Heart right ventricle (tissue), 16 donors: ENCODE measurements at regions not wholly inside any gene's neighbourhood (a gene's known extent, or its start where the extent isn't known, plus 50 kb on each side); places are given as distances from the start of the nearest gene placed in this dataset.

Source experiments
- ATAC-seq, 8 donors: fragments of 200-7000 bp; cut with Tn5 transposase; one replicate each; pipeline ENCODE4 v1.9.1; 2020; ENCODE audit warnings: mild to moderate bottlenecking in 8 of 8, moderate library complexity in 8 of 8, moderate number of reproducible peaks in 1 of 8
- DNase-seq, 2 donors: peaks; one replicate each; pipeline ENCODE4 v3.0.0-alpha.2; 2020
- H3K27ac ChIP-seq, 10 donors: fragments of 200-600 bp; sonication (generic) in 2 of 10; one replicate each; pipeline versions ENCODE4 v1.5.0 to v1.8.0; 2020 to 2022; ENCODE audit warnings: mild to moderate bottlenecking in 3 of 10
- H3K27me3 ChIP-seq, 7 donors: fragments of 200-600 bp; one replicate each; pipeline ENCODE4 v1.8.0; 2021 to 2022; ENCODE audit warnings: mild to moderate bottlenecking in 2 of 7
- H3K36me3 ChIP-seq, 9 donors: fragments of 200-600 bp; sonication (generic) in 1 of 9; one replicate each; pipeline versions ENCODE4 v1.5.0 to v1.8.0; 2020 to 2022; ENCODE audit warnings: mild to moderate bottlenecking in 2 of 9
- H3K4me1 ChIP-seq, 9 donors: fragments of 200-600 bp; sonication (generic) in 1 of 9; one replicate each; pipeline versions ENCODE4 v1.5.0 to v1.8.0; 2020 to 2022; ENCODE audit warnings: mild to moderate bottlenecking in 4 of 9
- H3K4me3 ChIP-seq, 10 donors: fragments of 200-600 bp; sonication (generic) in 2 of 10; one replicate each; pipeline versions ENCODE4 v1.5.0 to v1.8.0; 2020 to 2022; ENCODE audit warnings: mild to moderate bottlenecking in 7 of 10, moderate library complexity in 2 of 10
- H3K9me3 ChIP-seq, 11 donors: fragments of 200-600 bp in 10 of 11; sonication (generic) in 2 of 11; one replicate each; pipeline versions ENCODE4 v1.5.0 to v1.8.0; 2013 to 2022; ENCODE audit warnings: mild to moderate bottlenecking in 2 of 11, control low read depth in 1 of 11, moderate library complexity in 1 of 11
- WGBS, 2 donors: extraction: QIAGEN DNeasy Blood & Tissue Kit; methylation state at CpG; one replicate each; pipeline ENCODE4 v1.1.7; 2013; ENCODE audit warnings: inconsistent platforms in 1 of 2; 5-methylcytosine and 5-hydroxymethylcytosine counted together
- intact Hi-C, 10 donors: fragments of 100-400 bp; cut with DNase I; formaldehyde crosslinking; loops; one replicate each; pipeline versions ENCODE4 v1.11.1 to v1.14.2; 2022
- TF ChIP-seq, protein P1 (sequence below), 9 donors: fragments of 200-600 bp; sonication (generic) in 2 of 9; IDR thresholded peaks; one replicate each; pipeline versions ENCODE4 v1.5.0 to v1.8.0; 2021 to 2022; ENCODE audit warnings: antibody characterized with exemption in 9 of 9, mild to moderate bottlenecking in 5 of 9, moderate library complexity in 1 of 9
- donor health status: Arrhythmogenic right ventricular cardiomyopathy.
- donor health status: ischemic (EF 13 %, LVEDD 7.1; RV severe dilation, severe dysfunction).
- donor health status: healthy with polysubstance abuse.
- donor health status: DM: no; HTN: yes; CAD: no.
- donor health status: DM: no; HTN: no; CAD: no.
- donor health status: ischemic (EF 25% LVEDD 6.9; RV normal size, moderate dysfunction).
- donor health status: ischemic (EF 25% LVEDD 5.7; RV mildly dilated, moderate dysfunction).
- donor health status: healthy.
- donor health status: DM: yes; HTN: yes; CAD: no.
- donor health status: Ischemic cardiomyopathy.
- donor health status: ischemic (EF 35%, LVEDD 5.7; RV mildly dilated, moderate dysfunction).
- donor health status: nonischemic (EF 11% LVEDD 7.7; RV severe dilation, severe dysfunction).
- donor health status: DM: yes; HTN: yes; CAD: no.
- donor health status: PGD.
- donor health status: ischemic (EF 29% LVEDD 5.4; RV normal size, mild dysfunction).
- donor health status: nonischemic (EF 23%, LVEDD 6.1; RV moderate dilation, normal function).

DNA sequence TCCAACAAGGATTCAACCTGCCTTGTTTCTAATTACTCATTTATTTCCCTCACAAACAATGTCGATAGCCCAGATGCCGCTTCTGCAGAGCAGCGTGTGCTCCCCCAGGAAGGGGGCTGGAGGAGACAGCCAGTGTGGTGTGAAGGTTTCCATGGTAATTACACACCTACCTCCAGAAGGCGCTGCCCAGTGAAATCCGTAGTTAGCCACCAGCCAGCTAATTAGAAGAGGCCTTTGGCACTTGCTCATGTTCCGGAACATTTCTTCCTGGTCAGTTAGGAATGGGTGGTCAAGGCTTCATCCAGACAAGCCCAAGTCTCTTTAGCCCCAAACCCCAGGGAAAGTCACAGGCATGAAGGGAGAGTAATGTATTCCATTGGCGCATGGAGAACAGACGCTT is 342.5 kb upstream of the C16orf82 start:
- ATAC-seq (no peak), DNase-seq (no peak)
- intact Hi-C loops, result no loop called here
- no peaks in the 10 kb centered on the region for H3K36me3 ChIP-seq
- H3K27me3 ChIP-seq, result no peaks in the 10 kb centered on the region
- H3K4me3 ChIP-seq, result no peak overlapping the region
- TF ChIP-seq, protein P1, sequence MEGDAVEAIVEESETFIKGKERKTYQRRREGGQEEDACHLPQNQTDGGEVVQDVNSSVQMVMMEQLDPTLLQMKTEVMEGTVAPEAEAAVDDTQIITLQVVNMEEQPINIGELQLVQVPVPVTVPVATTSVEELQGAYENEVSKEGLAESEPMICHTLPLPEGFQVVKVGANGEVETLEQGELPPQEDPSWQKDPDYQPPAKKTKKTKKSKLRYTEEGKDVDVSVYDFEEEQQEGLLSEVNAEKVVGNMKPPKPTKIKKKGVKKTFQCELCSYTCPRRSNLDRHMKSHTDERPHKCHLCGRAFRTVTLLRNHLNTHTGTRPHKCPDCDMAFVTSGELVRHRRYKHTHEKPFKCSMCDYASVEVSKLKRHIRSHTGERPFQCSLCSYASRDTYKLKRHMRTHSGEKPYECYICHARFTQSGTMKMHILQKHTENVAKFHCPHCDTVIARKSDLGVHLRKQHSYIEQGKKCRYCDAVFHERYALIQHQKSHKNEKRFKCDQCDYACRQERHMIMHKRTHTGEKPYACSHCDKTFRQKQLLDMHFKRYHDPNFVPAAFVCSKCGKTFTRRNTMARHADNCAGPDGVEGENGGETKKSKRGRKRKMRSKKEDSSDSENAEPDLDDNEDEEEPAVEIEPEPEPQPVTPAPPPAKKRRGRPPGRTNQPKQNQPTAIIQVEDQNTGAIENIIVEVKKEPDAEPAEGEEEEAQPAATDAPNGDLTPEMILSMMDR (IDR thresholded peaks at IDR 0.05), result no peak
- no peaks in the 10 kb centered on the region for H3K4me1 ChIP-seq
- 65 to 67% methylated on average over 8 of the region's 8 CpGs for WGBS, 2 donors
- no peak overlapping the region for H3K27ac ChIP-seq
- no peaks in the 10 kb centered on the region for H3K9me3 ChIP-seq

DNA sequence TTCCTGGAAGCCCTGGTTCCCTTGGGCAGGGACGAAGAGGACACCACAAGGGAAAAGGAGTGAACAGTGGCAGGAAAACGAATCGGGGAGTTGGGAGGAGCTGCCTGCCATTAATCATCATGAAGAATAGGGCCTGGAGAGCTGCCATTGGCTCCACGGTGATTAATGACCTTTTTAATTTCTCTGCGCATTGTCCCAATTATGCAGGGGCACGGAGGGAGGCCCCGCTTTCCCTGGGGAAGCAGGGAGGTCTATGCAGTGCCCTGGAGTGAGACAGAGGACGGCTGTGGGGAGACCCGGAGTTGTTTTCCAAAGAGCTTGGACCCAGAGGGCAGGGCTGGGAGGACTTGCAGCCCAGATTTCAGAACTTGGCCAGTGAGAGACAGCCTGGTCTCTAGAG is 338.9 kb upstream of the C16orf82 start:
- H3K4me1 ChIP-seq, result no peaks in the 10 kb centered on the region
- peaks cover 0 to 2% (median 0%) of the 10 kb centered on the region in 11 donors for H3K9me3 ChIP-seq
- ATAC-seq (no peak), DNase-seq (no peak)
- H3K36me3 ChIP-seq, result no peaks in the 10 kb centered on the region
- intact Hi-C loops, result no loop called here
- H3K4me3 ChIP-seq, result no peak overlapping the region
- WGBS, 2 donors, result 41 to 42% methylated on average over 9 of the region's 9 CpGs
- no peaks in the 10 kb centered on the region for H3K27me3 ChIP-seq
- TF ChIP-seq, protein P1 (IDR thresholded peaks at IDR 0.05), result no peak
- H3K27ac ChIP-seq, result no peak overlapping the region

DNA sequence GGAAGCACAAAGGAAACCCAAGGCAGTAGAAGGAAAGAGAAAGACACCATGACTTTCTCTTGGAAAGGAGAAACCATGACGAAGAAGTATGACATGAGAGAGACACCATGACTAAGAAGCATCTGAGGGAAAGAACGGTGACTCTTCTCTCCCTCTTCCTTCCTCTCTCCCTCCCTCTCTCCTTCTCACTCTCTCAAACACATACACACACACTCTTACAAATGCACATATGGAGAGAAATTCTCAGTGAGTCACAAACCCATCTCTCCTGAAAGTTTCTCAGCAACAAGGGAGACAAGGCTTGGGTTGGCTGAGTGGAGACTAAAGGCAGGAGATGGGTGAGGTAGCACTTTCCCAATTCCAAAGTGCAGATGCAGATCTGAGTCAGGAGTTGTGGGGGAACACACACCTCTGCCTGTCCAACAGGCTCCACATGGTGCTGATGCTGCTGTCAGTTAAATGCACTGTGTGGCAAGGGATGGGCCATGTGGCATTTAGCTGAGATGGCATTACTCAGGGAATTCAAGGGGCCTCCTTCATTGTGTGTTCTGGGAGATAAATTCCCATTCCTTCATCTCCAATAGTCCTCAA is 336.7 kb upstream of the C16orf82 start:
- Histone ChIP-seq H3K4me3 (no peak overlapping the region), H3K27me3 (no peaks in the 10 kb centered on the region), H3K9me3 (peaks cover 0 to 5% (median 0%) of the 10 kb centered on the region in 11 donors), H3K27ac (no peak overlapping the region), H3K4me1 (no peaks in the 10 kb centered on the region), H3K36me3 (no peaks in the 10 kb centered on the region)
- TF ChIP-seq, protein P1 (IDR thresholded peaks at IDR 0.05), result no peak
- DNase-seq (no peak), ATAC-seq (no peak)
- intact Hi-C loops, result loop anchor here in 1 of 10 donors (10.0 kb wide), 1 partner anchor 65 kb away; no protein-coding TSS in a partner anchor
- 77% methylated on average over 2 of the region's 2 CpGs for WGBS, 2 donors

DNA sequence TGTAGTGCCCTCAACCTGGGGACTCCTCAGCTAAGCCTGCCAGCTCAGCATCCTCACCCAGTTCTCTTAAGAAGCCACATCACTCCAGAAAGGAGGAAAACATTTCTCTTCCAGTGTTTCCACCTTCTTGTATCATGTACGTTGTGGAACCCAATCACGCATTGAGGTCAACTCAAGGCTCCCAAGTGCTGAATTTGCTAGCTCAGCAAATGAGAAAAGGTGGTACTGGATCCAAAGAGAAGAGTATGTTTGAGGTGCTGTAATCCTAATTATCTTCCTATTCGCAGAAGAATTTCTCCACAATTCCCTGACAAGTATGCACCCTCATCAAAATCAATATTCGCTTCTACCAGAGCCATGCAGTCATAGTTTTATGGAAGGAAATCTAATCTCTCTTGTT is 335.0 kb upstream of the C16orf82 start:
- 91 to 92% methylated on average over 4 of the region's 4 CpGs for WGBS, 2 donors
- intact Hi-C loops, result loop anchor here in 1 of 10 donors (10.0 kb wide), 1 partner anchor 63 kb away; no protein-coding TSS in a partner anchor
- TF ChIP-seq, protein P1 (IDR thresholded peaks at IDR 0.05), result no peak
- DNase-seq (no peak), ATAC-seq (no peak)
- Histone ChIP-seq H3K4me1 (no peaks in the 10 kb centered on the region), H3K36me3 (no peaks in the 10 kb centered on the region), H3K27ac (no peak overlapping the region), H3K4me3 (no peak overlapping the region), H3K9me3 (peaks cover 0 to 5% (median 0%) of the 10 kb centered on the region in 11 donors), H3K27me3 (no peaks in the 10 kb centered on the region)
